ENCODE measurements at regions not wholly inside any gene's neighbourhood (a gene's known extent, or its start where the extent isn't known, plus 50 kb on each side); places are given as distances from the start of the nearest gene placed in this dataset.

- H3K27me3 ChIP-seq (ENCODE audit: control insufficient read depth in 2 of 2, insufficient read depth in 2 of 2, low read length in 2 of 2), result no peaks in the 10 kb centered on the region
- no peak overlapping the region for H3K4me3 ChIP-seq
- POLR2A ChIA-PET, result no interaction called here
- TF ChIP-seq STAT5A (IDR thresholded peaks at IDR 0.05; ENCODE audit: borderline replicate concordance, low read length) (no peak), IRF1 (CRISPR knock-in tag; IDR thresholded peaks at IDR 0.05; ENCODE audit: borderline replicate concordance) (no peak), ZNF76 (CRISPR knock-in tag; IDR thresholded peaks at IDR 0.05; ENCODE audit: borderline replicate concordance) (no peak), CHD4 (IDR thresholded peaks at IDR 0.05; ENCODE audit: insufficient read depth, insufficient replicate concordance, low read depth, low read length, poor library complexity, severe bottlenecking) (no peak), ZC3H8 (IDR thresholded peaks at IDR 0.05) (no peak), ZFP30 (CRISPR knock-in tag; IDR thresholded peaks at IDR 0.05; ENCODE audit: borderline replicate concordance) (no peak), ZNF224 (CRISPR knock-in tag; IDR thresholded peaks at IDR 0.05) (no peak), GTF2F1 (IDR thresholded peaks at IDR 0.05; ENCODE audit: low read depth, low read length) (no peak), ZNF398 (CRISPR knock-in tag; IDR thresholded peaks at IDR 0.05) (no peak), ZBTB12 (CRISPR knock-in tag; IDR thresholded peaks at IDR 0.05) (no peak), TCFL5 (CRISPR knock-in tag; conservative IDR thresholded peaks at IDR 0.05) (no peak), ZNF133 (CRISPR knock-in tag; IDR thresholded peaks at IDR 0.05) (no peak), E2F8 (IDR thresholded peaks at IDR 0.05; ENCODE audit: low read depth, partially characterized antibody) (no peak), NR2C2 (CRISPR knock-in tag; IDR thresholded peaks at IDR 0.05) (no peak), NR2C2 (tag; IDR thresholded peaks at IDR 0.05) (no peak)
- H3K9ac ChIP-seq (ENCODE audit: insufficient read depth in 1 of 2, low read depth in 2 of 2, low read length in 2 of 2), result no peak overlapping the region
- FAIRE-seq (no peak), ATAC-seq (no peak), DNase-seq (ENCODE audit: extremely low read depth in 1 of 4, low spot score in 3 of 4) (no peak)
- H3K4me2 ChIP-seq (ENCODE audit: insufficient read depth, low read length), result no peak overlapping the region
- 0% methylated on average over 1 of the region's 1 CpG for WGBS (ENCODE audit: insufficient coverage, low coverage, missing lambda C conversion rate)
- H2AFZ ChIP-seq (ENCODE audit: low read depth, low read length), result no peak overlapping the region
- no peak overlapping the region for H3K27ac ChIP-seq (ENCODE audit: extremely low read depth, low read depth, low read length)
- no peaks in the 10 kb centered on the region for H3K9me1 ChIP-seq (ENCODE audit: control insufficient read depth, insufficient read depth, low read length)
- CTCF ChIA-PET (ENCODE audit: low intra/inter-chr PET ratio), result no interaction called here
- intact Hi-C loops (cut with micrococcal nuclease) (no loop called here), in situ Hi-C loops (cut with MboI) (no loop called here)
- BruUV-seq (replicated peaks), result no TSS peak
- H3K79me2 ChIP-seq (ENCODE audit: control insufficient read depth, insufficient read depth, low read length), result no peaks in the 10 kb centered on the region
- no peaks in the 10 kb centered on the region for H3K9me3 ChIP-seq (replicated peaks; ENCODE audit: control insufficient read depth, insufficient read depth, low read depth, low read length)
- H3K36me3 ChIP-seq (ENCODE audit: control insufficient read depth, insufficient read depth, low read length), result no peaks in the 10 kb centered on the region
- no peaks in the 10 kb centered on the region for H4K20me1 ChIP-seq (replicated peaks; ENCODE audit: control insufficient read depth, insufficient read depth, low read length)
- no peaks in the 10 kb centered on the region for H3K4me1 ChIP-seq (replicated peaks in 1 of 2; ENCODE audit: control insufficient read depth in 2 of 2, insufficient read depth in 2 of 2, low read length in 2 of 2)
These were observed 350.5 kb upstream of the NPSR1 start for GRCh38 chr7:34307540-34307939.
